LoVo (cell line): ENCODE measurements at regions not wholly inside any gene's neighbourhood (a gene's known extent, or its start where the extent isn't known, plus 50 kb on each side); places are given as distances from the start of the nearest gene placed in this dataset.
"Not testable (repeated sequence)": the region's sequence is repeated elsewhere in the genome, so short reads cannot be mapped to it uniquely, and the experiment has no call there.

Experiments used
- DNase-seq: peaks from one replicate; pipeline ENCODE4 v3.0.0-alpha.2; 2016; ENCODE audit warnings: low spot score

GRCh38 chr14:105734241-105734640 lies 207.9 kb downstream of the TMEM121 start:
- DNase-seq: not testable (repeated sequence)

- not testable (repeated sequence) for DNase-seq
Measured at GRCh38 chr14:105736331-105736730, 209.9 kb downstream of the TMEM121 start.

- DNase-seq: no peak
Measured at GRCh38 chr14:105737504-105738246, 211.3 kb downstream of the TMEM121 start.

- no peak for DNase-seq
Measured at GRCh38 chr14:105738638-105739037, 212.3 kb downstream of the TMEM121 start.

- no peak for DNase-seq
Measured at GRCh38 chr14:105739331-105740102, 213.1 kb downstream of the TMEM121 start.

GRCh38 chr14:105740272-105740671 lies 213.9 kb downstream of the TMEM121 start:
- DNase-seq: not testable (repeated sequence)

- not testable (repeated sequence) for DNase-seq
Measured at GRCh38 chr14:105740961-105741360, 214.6 kb downstream of the TMEM121 start.

GRCh38 chr14:105741707-105742530 lies 215.5 kb downstream of the TMEM121 start:
- not testable (repeated sequence) for DNase-seq

- no peak for DNase-seq
Measured at GRCh38 chr14:105742531-105742848, 216.1 kb downstream of the TMEM121 start.

GRCh38 chr14:105742904-105743701 lies 216.7 kb downstream of the TMEM121 start:
- DNase-seq: not testable (repeated sequence)

- DNase-seq: not testable (repeated sequence)
Measured at GRCh38 chr14:105744213-105744787, 217.9 kb downstream of the TMEM121 start.

- DNase-seq: no peak
Measured at GRCh38 chr14:105745433-105746123, 219.2 kb downstream of the TMEM121 start.

- DNase-seq: no peak
Measured at GRCh38 chr14:105746124-105746514, 219.7 kb downstream of the TMEM121 start.

- not testable (repeated sequence) for DNase-seq
Measured at GRCh38 chr14:105746800-105747502, 220.6 kb downstream of the TMEM121 start.

GRCh38 chr14:105747503-105748203 lies 221.3 kb downstream of the TMEM121 start:
- DNase-seq: not testable (repeated sequence)

- DNase-seq: peak; percentile 54
Measured at GRCh38 chr14:105748204-105748578, 221.8 kb downstream of the TMEM121 start.

GRCh38 chr14:105748710-105749109 lies 222.3 kb downstream of the TMEM121 start:
- DNase-seq: not testable (repeated sequence)

- DNase-seq: not testable (repeated sequence)
Measured at GRCh38 chr14:105749870-105750541, 223.6 kb downstream of the TMEM121 start.

- DNase-seq: not testable (repeated sequence)
Measured at GRCh38 chr14:105751291-105751751, 224.9 kb downstream of the TMEM121 start.
